Stimulated activated naive CD8-positive, alpha-beta T cell treated with anti-CD3 and anti-CD28 coated beads, Interleukin-15, Interleukin-2, amounts not matched to agents 100 ng/mL and 50 ng/mL, for 24 hours (primary cell): ENCODE measurements at regions not wholly inside any gene's neighbourhood (a gene's known extent, or its start where the extent isn't known, plus 50 kb on each side); places are given as distances from the start of the nearest gene placed in this dataset.

Source experiments
- H3K27ac Mint-ChIP-seq: one replicate; pipeline ENCODE4 v1.8.0; 2021; ENCODE audit warnings: mild to moderate bottlenecking, mixed read lengths
- H3K27me3 Mint-ChIP-seq: one replicate; pipeline ENCODE4 v1.8.0; 2021; ENCODE audit warnings: mixed read lengths
- H3K36me3 Mint-ChIP-seq: one replicate; pipeline ENCODE4 v1.8.0; 2021; ENCODE audit warnings: low read depth, mixed read lengths
- H3K4me1 Mint-ChIP-seq: one replicate; pipeline ENCODE4 v1.8.0; 2021; ENCODE audit warnings: low read depth, mixed read lengths
- H3K4me3 Mint-ChIP-seq: one replicate; pipeline ENCODE4 v1.8.0; 2021; ENCODE audit warnings: mild to moderate bottlenecking, mixed read lengths
- H3K9me3 Mint-ChIP-seq: one replicate; pipeline ENCODE4 v1.8.0; 2021; ENCODE audit warnings: mixed read lengths

GRCh38 chr6:102717252-102717651 is 1323.7 kb downstream of the GRIK2 start:
- no peak overlapping the region for H3K4me3 Mint-ChIP-seq
- H3K27me3 Mint-ChIP-seq = no peaks in the 10 kb centered on the region
- H3K36me3 Mint-ChIP-seq = no peaks in the 10 kb centered on the region
- peaks cover 3% of the 10 kb centered on the region for H3K9me3 Mint-ChIP-seq
- H3K4me1 Mint-ChIP-seq = no peaks in the 10 kb centered on the region
- no peak overlapping the region for H3K27ac Mint-ChIP-seq

DNA sequence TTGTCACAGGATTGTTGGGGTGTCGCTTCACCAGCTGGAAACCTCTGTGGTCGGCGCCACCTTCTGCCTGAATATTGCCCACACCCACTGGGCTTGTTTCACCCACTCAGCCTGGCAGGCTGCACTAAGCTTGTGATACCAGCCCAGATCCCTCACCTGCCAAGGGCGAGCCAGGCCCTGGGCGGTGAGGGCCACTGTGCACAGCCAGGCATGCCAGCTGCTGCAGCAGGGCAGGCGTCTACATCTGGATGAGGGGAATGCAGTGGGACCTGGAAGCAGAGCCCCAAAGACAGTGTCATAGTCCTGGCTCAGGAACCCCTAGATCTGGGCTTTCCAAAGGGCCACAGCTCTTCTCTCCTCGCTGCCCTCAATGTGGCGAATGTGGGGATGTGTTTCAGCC is 1307.5 kb downstream of the GRIK2 start:
- no peaks in the 10 kb centered on the region for H3K4me1 Mint-ChIP-seq
- peaks cover 11% of the 10 kb centered on the region for H3K9me3 Mint-ChIP-seq
- H3K36me3 Mint-ChIP-seq = no peaks in the 10 kb centered on the region
- no peak overlapping the region for H3K27ac Mint-ChIP-seq
- H3K4me3 Mint-ChIP-seq = no peak overlapping the region
- no peaks in the 10 kb centered on the region for H3K27me3 Mint-ChIP-seq

DNA sequence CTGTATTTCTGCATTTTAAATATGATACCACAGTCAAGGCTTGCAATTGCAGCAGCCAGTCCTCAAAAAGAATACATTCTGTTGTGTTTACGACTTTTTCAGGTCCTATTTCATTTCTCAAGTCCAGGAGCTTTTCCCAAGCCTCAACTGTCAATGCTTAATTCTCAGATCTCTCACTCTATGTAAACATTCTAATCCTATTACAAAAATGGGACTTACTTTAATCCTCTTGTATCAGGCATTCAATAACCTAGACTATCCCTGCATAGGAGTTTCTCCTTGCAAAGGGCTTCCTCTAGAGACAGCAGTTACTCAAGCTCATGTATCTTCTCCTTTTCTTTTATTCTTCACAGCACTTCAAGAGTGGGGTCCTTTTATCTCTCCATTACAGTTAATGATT is 1293.0 kb downstream of the GRIK2 start:
- no peaks in the 10 kb centered on the region for H3K4me1 Mint-ChIP-seq
- H3K9me3 Mint-ChIP-seq = no peaks in the 10 kb centered on the region
- no peak overlapping the region for H3K27ac Mint-ChIP-seq
- no peaks in the 10 kb centered on the region for H3K27me3 Mint-ChIP-seq
- no peak overlapping the region for H3K4me3 Mint-ChIP-seq
- H3K36me3 Mint-ChIP-seq = no peaks in the 10 kb centered on the region

- no peak overlapping the region for H3K27ac Mint-ChIP-seq
- H3K9me3 Mint-ChIP-seq = no peaks in the 10 kb centered on the region
- no peak overlapping the region for H3K4me3 Mint-ChIP-seq
- H3K4me1 Mint-ChIP-seq = no peaks in the 10 kb centered on the region
- H3K36me3 Mint-ChIP-seq = no peaks in the 10 kb centered on the region
- no peaks in the 10 kb centered on the region for H3K27me3 Mint-ChIP-seq
These were observed 1286.9 kb downstream of the GRIK2 start for GRCh38 chr6:102680413-102680812.

GRCh38 chr6:102679865-102680264 is 1286.4 kb downstream of the GRIK2 start:
- H3K27ac Mint-ChIP-seq = no peak overlapping the region
- no peaks in the 10 kb centered on the region for H3K9me3 Mint-ChIP-seq
- H3K4me1 Mint-ChIP-seq = no peaks in the 10 kb centered on the region
- no peaks in the 10 kb centered on the region for H3K36me3 Mint-ChIP-seq
- H3K27me3 Mint-ChIP-seq = no peaks in the 10 kb centered on the region
- no peak overlapping the region for H3K4me3 Mint-ChIP-seq

- Mint-ChIP-seq H3K4me1 (no peaks in the 10 kb centered on the region), H3K36me3 (no peaks in the 10 kb centered on the region), H3K4me3 (no peak overlapping the region), H3K27ac (no peak overlapping the region), H3K9me3 (no peaks in the 10 kb centered on the region), H3K27me3 (no peaks in the 10 kb centered on the region)
These were observed 1283.7 kb downstream of the GRIK2 start for GRCh38 chr6:102677225-102677624.

GRCh38 chr6:102670735-102671134 is 1277.2 kb downstream of the GRIK2 start:
- H3K36me3 Mint-ChIP-seq = no peaks in the 10 kb centered on the region
- no peak overlapping the region for H3K4me3 Mint-ChIP-seq
- H3K27me3 Mint-ChIP-seq = no peaks in the 10 kb centered on the region
- H3K27ac Mint-ChIP-seq = no peak overlapping the region
- no peaks in the 10 kb centered on the region for H3K9me3 Mint-ChIP-seq
- no peaks in the 10 kb centered on the region for H3K4me1 Mint-ChIP-seq

GRCh38 chr6:102662851-102663250 is 1269.3 kb downstream of the GRIK2 start:
- peaks cover 3% of the 10 kb centered on the region for H3K9me3 Mint-ChIP-seq
- no peaks in the 10 kb centered on the region for H3K36me3 Mint-ChIP-seq
- no peak overlapping the region for H3K27ac Mint-ChIP-seq
- no peak overlapping the region for H3K4me3 Mint-ChIP-seq
- H3K4me1 Mint-ChIP-seq = no peaks in the 10 kb centered on the region
- H3K27me3 Mint-ChIP-seq = no peaks in the 10 kb centered on the region

- Mint-ChIP-seq H3K27me3 (no peaks in the 10 kb centered on the region), H3K9me3 (peaks cover 6% of the 10 kb centered on the region), H3K4me1 (no peaks in the 10 kb centered on the region), H3K4me3 (no peak overlapping the region), H3K27ac (no peak overlapping the region), H3K36me3 (no peaks in the 10 kb centered on the region)
These were observed 1266.8 kb downstream of the GRIK2 start for GRCh38 chr6:102660303-102660702.

DNA sequence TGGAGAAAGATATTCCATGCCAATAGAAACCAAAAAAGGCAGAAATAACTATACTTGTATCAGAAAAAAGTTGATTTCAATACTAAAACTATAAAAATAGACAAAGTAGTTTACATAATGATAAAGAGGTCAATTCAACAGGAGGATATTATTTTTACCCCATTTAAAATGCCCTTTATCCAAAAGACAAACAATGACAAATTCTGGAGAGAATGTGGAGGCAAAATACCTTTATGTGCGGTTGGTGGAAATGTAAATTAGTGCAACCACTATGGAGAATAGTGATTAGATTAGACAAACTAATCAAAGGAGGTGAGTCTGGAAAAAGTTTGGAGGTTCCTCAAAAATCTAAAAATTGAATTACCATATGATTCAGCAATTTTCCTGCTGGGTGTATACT is 1262.3 kb downstream of the GRIK2 start:
- H3K36me3 Mint-ChIP-seq = no peaks in the 10 kb centered on the region
- H3K9me3 Mint-ChIP-seq = peaks cover 4% of the 10 kb centered on the region

GRCh38 chr6:102641426-102641825 is 1247.9 kb downstream of the GRIK2 start:
- H3K9me3 Mint-ChIP-seq = no peaks in the 10 kb centered on the region
- H3K27ac Mint-ChIP-seq = no peak overlapping the region
- no peaks in the 10 kb centered on the region for H3K36me3 Mint-ChIP-seq
- H3K4me1 Mint-ChIP-seq = no peaks in the 10 kb centered on the region
- no peaks in the 10 kb centered on the region for H3K27me3 Mint-ChIP-seq
- no peak overlapping the region for H3K4me3 Mint-ChIP-seq

More for the DNA sequence above, 1262.3 kb downstream of the GRIK2 start:
- H3K27ac Mint-ChIP-seq = no peak overlapping the region
- H3K4me3 Mint-ChIP-seq = no peak overlapping the region
- H3K4me1 Mint-ChIP-seq = no peaks in the 10 kb centered on the region
- H3K27me3 Mint-ChIP-seq = no peaks in the 10 kb centered on the region

GRCh38 chr6:102631921-102632320 is 1238.4 kb downstream of the GRIK2 start:
- no peaks in the 10 kb centered on the region for H3K9me3 Mint-ChIP-seq
- no peak overlapping the region for H3K27ac Mint-ChIP-seq
- H3K4me3 Mint-ChIP-seq = no peak overlapping the region
- no peaks in the 10 kb centered on the region for H3K27me3 Mint-ChIP-seq
- H3K36me3 Mint-ChIP-seq = no peaks in the 10 kb centered on the region
- H3K4me1 Mint-ChIP-seq = no peaks in the 10 kb centered on the region

DNA sequence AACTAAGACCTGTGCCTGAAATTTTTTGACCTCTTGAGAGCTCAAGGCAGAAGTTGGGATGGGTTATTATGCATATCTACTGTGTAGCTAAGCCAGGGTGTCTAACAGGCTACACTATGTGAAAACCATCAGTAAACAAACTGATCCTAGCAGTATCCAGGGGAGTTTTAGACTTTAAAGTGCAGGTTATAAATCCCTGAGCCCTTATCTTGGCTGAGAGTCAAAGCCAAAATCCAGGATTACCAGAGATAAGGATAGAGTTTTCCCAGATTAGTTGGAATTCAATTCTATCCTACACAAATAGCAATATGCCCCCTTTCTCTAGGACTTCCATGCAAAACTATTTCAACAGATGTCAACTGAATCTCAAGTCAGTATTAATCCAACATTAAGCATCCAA is 1229.7 kb downstream of the GRIK2 start:
- Mint-ChIP-seq H3K36me3 (no peaks in the 10 kb centered on the region), H3K27me3 (no peaks in the 10 kb centered on the region), H3K27ac (no peak overlapping the region), H3K9me3 (no peaks in the 10 kb centered on the region), H3K4me1 (no peaks in the 10 kb centered on the region), H3K4me3 (no peak overlapping the region)

DNA sequence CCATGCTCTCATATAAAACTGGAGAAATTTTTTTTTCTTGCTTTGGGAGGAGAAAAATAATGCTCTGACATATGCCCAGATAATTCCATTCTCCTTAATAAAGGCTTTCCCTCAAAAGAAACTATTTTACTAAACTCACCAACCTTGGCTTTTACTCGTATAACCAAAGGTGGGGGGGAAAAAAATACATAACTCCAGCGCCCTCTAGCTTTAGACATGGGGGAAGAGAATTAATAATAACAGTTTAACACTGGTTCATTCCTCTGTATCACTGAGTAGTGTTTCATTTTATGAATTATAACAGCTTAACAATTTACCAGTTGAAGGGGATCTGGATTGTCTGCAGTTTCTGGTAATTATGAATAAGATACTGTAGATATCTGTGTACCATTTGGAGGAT is 1226.1 kb downstream of the GRIK2 start:
- H3K9me3 Mint-ChIP-seq = no peaks in the 10 kb centered on the region
- no peak overlapping the region for H3K4me3 Mint-ChIP-seq
- H3K36me3 Mint-ChIP-seq = no peaks in the 10 kb centered on the region
- no peak overlapping the region for H3K27ac Mint-ChIP-seq
- H3K27me3 Mint-ChIP-seq = no peaks in the 10 kb centered on the region
- H3K4me1 Mint-ChIP-seq = no peaks in the 10 kb centered on the region

DNA sequence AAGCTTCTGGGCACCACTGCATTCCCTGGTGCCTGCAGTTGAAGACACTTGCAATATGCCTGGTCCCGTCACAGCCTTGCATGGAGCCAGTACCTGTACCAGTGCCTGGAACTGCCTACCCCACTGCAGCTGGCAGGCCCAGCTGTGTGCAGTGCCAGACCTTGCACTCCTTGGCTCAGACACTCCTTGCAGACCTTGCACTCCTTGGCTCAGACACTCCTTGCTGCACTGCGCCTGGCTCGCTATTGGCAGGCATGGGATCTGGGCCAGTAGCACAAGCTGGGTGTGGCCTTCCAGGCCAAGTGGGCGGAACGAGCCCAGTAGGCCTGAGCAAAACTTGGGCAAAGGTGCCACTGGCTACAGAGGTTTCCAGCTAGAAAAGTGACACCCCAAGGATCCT is 1189.1 kb downstream of the GRIK2 start:
- H3K27me3 Mint-ChIP-seq = no peaks in the 10 kb centered on the region
- H3K4me1 Mint-ChIP-seq = no peaks in the 10 kb centered on the region

DNA sequence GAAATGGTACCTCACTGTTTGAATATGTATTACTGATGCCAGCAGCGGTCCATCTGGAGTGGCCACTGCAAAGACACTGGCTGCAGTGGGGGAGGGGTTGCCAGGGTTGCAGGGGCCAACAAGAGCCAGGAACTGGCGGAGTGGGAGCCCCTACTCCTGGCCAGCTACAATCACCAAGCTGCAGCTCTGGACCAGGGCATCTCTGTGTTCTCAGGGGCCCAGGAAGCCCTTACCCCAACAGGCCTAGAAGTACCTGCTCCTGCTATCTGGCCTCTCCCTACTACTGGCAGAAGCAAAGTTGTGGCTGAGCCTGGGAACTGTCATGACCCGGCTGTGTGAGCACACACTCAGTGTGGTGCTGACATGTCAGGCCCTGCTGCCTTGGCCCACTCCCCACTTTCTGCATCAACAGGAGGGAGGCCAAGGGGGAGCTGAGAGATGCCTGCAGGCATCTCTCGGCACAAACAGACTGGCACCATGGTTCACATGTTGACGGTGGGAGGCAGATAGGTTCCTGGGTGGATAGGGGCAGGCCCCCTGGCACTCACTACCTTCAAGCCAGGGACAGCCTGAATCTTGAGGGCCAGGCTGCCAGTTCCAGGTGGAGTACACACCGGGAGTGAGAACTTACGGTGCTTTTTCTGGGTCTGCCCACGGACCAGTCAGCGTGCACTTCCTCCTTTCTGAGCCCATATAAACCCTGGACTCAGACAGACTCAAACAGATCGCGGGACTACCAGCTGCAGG is 1188.0 kb downstream of the GRIK2 start:
- H3K27ac Mint-ChIP-seq = no peak overlapping the region
- H3K27me3 Mint-ChIP-seq = no peaks in the 10 kb centered on the region
- H3K4me1 Mint-ChIP-seq = no peaks in the 10 kb centered on the region
- H3K9me3 Mint-ChIP-seq = no peaks in the 10 kb centered on the region
- H3K36me3 Mint-ChIP-seq = no peaks in the 10 kb centered on the region
- H3K4me3 Mint-ChIP-seq = no peak overlapping the region

More for the DNA sequence above, 1189.1 kb downstream of the GRIK2 start:
- Mint-ChIP-seq H3K4me3 (no peak overlapping the region), H3K9me3 (no peaks in the 10 kb centered on the region), H3K36me3 (no peaks in the 10 kb centered on the region), H3K27ac (no peak overlapping the region)
